ENCODE measurements at regions not wholly inside any gene's neighbourhood (a gene's known extent, or its start where the extent isn't known, plus 50 kb on each side); places are given as distances from the start of the nearest gene placed in this dataset.

GRCh38 chr9:113660196-113660595, 196.7 kb downstream of the RGS3 start:
- TF ChIP-seq, protein P1, sequence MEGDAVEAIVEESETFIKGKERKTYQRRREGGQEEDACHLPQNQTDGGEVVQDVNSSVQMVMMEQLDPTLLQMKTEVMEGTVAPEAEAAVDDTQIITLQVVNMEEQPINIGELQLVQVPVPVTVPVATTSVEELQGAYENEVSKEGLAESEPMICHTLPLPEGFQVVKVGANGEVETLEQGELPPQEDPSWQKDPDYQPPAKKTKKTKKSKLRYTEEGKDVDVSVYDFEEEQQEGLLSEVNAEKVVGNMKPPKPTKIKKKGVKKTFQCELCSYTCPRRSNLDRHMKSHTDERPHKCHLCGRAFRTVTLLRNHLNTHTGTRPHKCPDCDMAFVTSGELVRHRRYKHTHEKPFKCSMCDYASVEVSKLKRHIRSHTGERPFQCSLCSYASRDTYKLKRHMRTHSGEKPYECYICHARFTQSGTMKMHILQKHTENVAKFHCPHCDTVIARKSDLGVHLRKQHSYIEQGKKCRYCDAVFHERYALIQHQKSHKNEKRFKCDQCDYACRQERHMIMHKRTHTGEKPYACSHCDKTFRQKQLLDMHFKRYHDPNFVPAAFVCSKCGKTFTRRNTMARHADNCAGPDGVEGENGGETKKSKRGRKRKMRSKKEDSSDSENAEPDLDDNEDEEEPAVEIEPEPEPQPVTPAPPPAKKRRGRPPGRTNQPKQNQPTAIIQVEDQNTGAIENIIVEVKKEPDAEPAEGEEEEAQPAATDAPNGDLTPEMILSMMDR (conservative IDR thresholded peaks at IDR 0.05; ENCODE audit: low read length): no peak
- TF ChIP-seq EZH2phosphoT487 (IDR thresholded peaks at IDR 0.05; ENCODE audit: borderline replicate concordance): no peak
